HCEC 1CT (cell line): ENCODE measurements at regions not wholly inside any gene's neighbourhood (a gene's known extent, or its start where the extent isn't known, plus 50 kb on each side); places are given as distances from the start of the nearest gene placed in this dataset.
"Not testable (repeated sequence)": the region's sequence is repeated elsewhere in the genome, so short reads cannot be mapped to it uniquely, and the experiment has no call there.

Experiments
- DNase-seq: peaks from one replicate; pipeline ENCODE4 v3.0.0-alpha.2; 2017

DNA sequence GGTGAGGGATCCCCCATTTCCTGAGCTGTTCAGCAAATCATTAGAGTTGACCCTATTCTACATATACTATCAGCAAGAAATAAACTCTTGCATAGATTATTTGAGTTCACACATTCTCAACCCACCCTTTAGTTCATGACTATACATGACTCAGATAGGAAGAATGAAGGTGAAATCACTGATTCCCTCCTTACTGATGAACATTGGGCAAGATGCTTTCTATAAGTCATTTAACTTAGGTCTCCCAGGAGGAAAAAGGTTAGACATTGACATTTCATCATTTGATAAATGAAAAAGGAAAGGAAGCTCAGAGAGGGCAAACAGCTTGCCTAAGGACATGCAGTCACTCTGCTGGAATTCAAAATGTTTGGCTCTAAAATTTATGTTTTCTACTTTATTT is 408.0 kb downstream of the TMEM182 start:
- no peak for DNase-seq

DNA sequence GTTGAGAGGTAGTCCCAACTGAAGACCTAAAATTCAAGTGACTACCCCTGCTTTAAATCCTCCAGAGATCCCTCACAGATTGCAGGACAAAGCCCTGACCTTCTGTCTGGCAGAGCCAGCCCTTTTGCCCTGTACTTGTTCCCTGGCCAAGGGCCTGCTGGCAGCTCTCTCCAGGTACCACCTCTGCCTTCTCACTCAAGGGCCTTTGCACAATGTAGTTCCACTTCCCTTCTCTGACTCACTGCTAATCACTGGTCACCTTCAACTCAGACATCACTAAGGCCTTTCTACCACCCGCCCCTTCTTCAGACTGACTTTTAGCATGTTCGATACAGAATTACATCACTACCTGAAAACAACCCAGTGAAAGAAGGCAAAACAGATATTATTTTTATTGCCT is 411.0 kb downstream of the TMEM182 start:
- DNase-seq = no peak

DNA sequence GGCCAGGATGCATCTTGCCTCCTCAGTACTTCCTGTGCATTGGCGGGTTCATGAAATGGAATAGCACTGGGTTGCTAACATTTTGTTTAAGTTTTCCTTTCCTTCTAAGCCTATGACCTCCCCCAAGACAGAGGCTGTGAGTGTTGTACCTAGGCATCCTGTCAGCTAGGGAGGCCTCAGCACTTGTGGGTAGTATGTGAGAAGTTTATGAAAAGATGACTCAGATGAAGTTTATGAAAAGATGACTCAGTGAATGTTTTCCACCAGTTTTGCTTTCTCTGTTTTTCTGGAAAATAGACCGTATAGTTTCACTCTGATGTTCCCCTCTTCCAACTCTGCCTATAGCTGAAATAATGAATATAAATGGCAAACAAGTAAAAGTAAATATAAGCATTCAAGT is 412.9 kb downstream of the TMEM182 start:
- no peak for DNase-seq

DNA sequence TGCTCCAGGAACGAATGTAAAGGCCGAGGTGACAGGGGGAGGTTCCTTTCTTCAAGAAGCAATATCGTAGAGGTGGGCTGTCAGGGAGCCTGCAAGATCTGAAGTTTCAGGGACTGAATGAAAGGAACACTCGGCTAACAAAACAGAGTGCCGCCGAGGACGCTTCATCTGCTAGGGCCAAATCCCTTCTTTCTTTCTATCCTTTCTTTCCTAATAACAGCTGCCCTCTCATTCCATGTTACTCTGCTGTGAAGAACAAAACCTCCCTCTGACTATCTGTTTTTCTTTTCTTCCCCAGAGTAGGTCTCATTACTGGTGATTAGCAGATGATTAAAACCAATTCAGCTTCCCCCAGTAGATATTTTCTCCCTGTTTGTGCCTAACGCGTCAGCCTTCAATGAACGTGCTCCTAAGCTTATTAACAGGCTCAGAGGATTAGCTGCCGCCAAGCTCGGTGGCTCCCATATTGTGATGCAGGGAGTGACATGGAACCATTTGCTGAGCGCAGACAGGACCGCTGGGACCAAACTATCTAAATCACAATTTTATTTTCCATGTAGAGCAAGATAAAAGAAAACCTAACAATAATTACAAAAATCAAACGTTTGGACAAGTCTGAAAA is 414.6 kb downstream of the TMEM182 start:
- no peak for DNase-seq

DNA sequence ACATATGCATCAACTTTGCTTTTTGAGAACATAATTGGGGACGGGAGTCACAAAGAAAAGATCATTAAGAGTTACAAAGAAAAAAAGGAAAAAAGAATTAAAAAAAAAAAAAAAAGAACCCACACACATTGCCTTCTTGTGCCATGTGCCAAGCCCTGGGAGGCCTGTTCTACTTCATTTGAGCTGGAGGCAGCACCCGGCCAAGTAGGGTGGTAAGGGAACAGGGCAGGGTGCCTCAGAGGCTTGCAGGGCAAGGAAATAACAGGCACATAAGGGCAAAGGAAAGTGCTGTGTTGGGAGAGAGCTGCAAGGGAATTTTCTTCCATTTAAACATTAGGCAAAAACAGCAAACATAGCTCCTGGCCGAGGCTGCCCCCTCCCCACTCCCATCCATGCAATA is 418.0 kb downstream of the TMEM182 start:
- no peak for DNase-seq

DNA sequence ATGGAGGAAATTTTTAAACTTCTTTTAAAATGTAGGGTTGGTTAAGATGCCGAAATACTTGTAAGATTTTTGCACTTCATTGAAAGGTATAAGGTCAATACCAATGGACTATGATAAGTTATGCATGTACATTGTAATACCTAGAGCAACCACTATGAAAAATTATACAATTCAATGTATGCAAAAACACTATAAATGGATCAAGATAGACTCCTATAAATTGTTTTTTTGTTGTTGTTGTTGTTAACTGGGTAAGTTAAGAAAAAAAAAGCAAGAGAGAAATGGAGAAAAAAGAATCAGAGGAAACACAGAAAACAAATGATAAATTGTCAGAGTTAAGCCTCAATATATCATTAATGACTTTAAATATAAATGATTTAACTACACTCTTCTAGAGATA is 421.2 kb downstream of the TMEM182 start:
- DNase-seq = no peak

DNA sequence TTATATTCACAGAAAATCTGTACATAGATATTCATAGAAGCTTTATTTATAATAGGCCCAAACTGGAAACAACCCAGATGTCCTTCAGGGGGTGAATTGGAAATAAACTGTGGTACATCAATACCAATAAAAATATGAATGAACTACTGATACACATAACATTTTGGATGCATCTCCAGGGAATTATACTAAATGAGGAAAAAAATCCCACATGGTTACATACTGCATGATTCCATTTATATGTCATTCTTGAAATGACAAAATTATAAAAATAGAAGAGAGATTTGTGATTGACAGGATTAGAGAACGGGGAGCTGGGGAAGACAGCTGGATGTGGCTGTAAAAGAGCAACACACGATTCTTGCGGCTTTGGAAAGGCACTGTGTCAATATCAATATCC is 435.0 kb downstream of the TMEM182 start:
- DNase-seq = no peak

DNA sequence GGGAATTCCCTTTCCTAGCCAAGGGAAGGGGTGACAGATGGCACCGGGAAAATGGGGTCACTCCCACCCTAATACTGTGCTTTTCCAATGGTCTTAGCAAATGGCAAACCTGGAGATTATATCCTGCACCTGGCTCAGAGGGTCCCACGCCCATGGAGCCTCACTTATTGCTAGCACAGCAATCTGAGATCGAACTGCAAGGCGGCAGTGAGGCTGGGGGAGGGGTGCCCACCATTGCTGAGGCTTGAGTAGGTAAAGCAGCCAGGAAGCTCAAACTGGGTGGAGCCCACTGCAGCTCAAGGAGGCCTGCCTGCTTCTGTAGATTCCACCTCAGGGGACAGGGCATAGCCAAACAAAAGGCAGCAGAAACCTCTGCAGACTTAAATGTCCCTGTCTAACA is 438.9 kb downstream of the TMEM182 start:
- DNase-seq = not testable (repeated sequence)

DNA sequence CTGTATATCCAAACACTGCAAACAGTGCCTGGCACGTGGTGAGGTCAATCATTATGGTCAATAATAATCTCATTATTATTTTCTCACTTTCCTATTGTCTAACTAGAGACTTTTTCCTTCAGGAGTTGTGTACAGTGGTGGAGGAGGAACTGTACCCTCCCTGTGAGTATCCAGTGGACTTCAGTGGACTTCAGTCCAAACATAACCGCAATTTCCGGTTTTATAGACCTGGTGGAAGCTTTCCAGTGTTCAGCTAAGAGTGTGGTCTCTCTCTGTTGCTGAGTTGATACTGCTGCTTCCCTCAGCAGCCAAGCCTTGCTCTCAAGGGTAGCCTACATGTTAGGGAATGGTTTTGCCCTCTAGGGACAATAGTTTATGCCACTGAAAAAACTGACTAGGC is 447.1 kb downstream of the TMEM182 start:
- no peak for DNase-seq

DNA sequence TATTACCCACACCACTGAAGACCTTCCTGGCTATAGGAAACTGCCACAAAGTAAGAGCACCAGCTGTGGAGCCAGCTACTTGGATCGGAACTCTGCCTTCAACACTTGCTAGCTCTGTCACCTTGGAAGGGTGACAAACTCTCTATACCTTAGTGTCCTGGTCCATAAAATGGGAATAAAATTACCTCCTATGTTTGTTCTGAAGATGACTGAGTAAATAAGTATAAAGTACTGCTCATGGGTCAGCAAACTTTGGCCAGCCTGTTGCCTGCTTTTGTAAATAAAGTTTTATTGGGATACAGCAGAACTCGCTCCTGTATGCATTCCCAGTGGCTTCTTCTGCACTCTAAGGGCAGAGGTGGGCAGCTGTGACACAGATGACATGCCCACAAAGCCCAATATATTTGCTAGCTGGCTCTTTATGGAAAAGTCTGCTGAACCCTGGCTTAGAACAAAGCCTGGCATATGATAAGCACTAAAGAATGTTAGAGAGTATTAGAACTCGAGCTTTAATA is 451.3 kb downstream of the TMEM182 start:
- no peak for DNase-seq

DNA sequence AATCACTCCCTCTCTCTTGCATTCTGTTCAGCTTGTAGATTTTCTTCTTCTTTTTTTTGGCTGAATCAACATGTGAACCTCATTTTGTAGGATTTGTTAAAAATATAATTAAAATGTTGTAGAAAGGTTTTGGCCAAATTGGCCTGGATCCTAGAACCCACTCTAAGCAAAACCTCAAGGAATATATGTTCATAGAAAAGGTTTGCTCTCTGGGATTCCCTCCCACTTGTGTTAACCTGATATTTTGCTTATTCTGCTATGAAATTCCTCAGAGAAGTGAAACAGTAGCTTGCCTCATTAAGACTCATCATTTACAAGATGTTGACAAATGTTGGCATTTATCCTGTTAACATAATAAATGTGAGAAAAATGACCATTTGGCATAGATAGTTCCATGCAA is 456.7 kb downstream of the TMEM182 start:
- DNase-seq = no peak

DNA sequence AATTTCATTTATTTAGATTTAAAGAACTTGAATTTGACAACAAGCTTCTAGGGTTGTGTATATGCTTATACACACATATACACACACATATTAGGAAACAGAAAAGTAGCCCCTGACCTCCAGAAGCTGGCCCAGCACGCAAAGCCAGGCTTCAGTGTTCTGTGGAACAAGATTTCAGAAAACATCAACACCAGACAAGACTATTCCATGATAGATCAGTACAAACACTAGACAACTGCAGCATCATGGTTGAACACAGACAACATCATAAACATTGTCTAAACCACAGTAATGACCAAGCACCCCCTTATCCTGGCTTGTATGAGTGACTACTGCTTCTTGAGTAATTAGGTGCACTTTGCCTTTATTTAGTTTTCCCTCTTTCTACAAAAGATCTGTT is 457.6 kb downstream of the TMEM182 start:
- DNase-seq = no peak

DNA sequence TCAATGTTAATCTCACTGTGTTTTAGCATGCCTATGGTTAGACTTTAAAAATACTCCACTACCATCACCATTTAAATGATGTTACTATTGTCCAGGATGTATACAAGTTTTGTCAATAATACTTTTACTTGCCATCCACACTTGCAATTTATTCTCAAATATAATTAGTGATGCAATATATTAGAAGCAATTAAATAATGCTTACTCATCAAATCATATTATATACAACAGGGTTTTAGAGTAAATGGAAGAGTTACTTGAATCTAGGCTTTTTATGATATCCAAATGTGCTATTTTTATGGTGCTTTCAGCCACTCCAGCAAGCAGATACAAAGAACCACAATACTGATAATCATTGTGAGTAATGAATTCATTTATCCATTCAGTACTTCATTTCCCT is 461.1 kb downstream of the TMEM182 start:
- no peak for DNase-seq

DNA sequence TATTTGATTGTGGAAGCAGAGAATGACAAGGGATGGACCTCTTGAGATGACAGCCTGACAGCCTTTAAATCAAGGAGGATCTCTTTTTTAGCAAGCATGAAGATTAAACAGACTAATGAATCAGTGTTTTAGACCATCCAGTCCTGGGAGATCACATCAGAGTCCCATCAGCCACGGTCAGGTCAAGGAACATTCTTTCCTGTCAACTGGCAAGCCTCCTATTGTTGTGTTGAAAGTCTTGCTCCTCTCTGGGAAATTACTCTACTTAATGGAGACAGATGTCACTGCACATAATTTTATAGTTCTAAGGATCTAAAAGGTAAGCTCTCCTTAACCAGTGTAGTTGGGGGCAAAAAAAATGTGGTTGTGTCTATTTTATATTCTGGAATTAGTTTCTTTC is 469.0 kb downstream of the TMEM182 start:
- DNase-seq = no peak

DNA sequence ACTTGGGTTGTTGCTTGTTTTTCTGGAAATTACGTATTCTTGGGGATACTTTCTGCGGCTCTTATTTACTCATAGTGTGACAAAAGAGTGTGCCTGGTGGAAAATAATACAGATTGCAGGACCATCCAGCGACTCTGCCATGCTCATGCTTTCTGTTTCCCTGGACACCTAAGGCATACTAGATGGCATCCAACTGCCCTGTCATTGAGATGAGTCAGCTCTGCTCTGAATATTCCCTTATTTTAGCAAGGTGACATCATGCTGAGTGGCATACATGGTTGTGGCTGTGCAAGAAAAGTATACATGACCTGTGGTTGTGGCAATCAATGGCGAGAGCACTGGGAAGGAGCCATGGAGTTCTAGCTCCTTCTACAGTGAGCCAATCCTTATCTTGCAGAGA is 471.0 kb downstream of the TMEM182 start:
- DNase-seq = no peak

DNA sequence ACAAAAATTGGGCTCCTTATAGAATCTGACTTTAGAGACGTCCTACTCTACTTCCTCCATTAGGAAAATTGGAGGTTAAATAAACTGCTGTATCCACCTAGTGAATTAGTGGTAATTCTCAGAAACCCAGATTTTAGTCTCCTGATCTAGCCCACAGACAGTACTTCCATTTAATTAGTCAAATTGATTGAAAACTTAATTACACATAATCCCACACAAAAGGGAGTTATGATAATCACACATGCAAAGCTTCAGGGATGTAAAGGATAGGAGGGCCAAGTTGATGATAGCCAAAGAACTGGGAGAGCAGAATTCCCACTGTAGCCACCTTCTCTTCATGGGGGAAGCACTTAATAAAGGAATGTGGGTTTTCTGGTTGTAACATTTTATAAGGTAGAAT is 471.9 kb downstream of the TMEM182 start:
- DNase-seq = no peak

DNA sequence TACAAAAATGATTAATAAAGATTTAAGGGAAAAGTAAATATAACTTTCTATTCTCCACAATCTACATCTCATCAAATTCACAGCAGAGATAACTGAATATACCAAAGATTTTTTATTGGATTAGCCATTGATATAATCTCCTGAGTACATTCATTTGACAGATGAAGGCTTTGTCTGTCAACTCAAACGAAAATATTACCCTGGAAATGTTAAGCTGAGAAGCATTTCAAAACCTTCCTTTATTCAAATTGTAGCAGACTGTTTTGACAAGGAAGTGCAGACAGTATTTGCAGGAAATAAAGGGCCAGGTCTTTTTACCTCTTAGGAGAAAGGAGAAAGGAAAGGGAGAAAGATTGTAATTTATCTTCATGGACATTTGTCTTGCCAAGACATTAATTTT is 473.5 kb downstream of the TMEM182 start:
- DNase-seq = no peak

DNA sequence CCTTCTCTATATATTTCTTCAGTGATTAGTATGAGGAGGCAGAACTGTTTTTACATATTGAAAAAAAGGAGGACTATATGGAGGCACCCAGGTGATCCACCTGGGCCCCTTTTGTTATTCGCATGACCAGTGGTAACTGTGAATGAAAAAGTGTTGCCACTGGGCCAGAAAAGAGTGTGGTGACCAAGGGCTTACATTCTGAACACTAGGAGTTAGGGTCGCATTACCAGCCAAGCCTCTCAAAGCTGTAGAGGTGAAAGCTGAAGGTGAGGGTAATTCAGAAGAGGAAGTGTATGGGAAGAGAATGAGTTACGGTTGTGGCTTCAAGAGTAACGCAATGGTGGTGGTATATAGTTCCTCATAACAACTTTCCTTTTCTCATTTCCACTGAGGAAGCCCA is 487.6 kb downstream of the TMEM182 start:
- DNase-seq = no peak

DNA sequence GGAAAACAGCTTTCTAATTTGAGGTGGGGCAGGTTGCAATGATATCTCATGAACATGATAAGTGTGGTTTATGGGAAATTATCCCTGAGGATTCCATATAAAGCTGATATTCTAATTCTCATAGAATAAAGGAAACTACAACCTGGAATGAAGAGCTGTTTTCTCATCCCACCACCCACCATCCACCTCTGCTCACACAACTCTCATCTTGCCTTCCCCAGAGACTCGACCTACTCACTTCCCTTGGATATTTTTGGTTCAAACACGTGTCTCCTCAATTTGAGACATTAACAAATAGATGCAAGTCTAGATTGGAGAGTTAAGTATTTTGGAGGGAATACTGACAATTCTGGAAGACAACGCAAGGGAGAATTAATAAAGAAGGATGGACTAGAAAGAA is 490.9 kb downstream of the TMEM182 start:
- no peak for DNase-seq

DNA sequence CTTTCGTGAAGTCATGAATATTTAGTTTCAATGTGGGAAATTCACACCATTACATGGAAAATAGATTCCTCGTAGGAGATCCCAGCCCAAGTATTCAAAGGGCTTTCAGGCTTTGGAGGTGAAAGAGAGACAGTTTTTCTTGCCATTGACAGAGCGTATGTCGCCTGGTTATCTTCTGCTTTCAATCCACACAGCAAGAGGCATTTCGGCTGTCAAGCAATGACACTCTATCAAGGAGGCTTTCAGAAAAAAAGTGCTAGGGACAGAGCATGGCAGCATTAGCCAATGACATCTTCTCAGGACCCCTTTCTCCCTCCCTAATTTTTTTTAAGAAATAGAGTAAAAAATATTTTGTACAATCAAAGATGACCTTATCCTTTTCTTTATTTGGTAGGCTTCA is 492.8 kb downstream of the TMEM182 start:
- no peak for DNase-seq

DNA sequence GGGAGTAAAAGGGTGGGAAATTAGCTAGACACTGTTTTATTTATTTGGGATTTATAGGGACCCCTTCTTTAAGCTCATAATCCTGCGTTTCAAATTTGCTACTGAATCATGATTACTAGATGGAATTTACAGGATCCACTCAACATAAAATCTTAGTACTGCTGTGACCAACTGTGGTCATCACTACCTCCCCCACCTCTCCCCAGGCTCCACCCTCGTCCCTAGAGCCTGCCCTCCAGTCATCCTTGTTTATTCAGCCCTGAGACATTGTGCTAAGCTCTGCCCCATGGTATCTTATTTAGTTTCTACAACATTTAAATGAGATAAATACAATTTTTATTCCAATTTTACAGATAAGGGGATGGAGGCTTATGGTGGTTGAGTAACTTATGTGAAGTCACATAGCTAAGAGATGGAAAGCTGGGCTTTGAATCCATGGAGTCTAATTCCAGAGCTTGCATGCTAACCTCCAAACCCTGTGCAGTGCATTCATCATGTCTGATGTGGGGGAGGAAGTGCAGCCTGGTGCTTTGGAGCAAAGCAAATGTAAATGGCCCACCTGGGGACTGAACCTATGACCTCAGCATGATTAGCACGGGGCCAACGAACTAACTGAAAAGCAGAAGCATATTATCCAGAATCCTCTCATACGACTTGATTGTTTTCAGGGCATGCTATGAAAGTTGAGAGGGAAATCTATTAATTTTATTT is 502.4 kb downstream of the TMEM182 start:
- DNase-seq = no peak

DNA sequence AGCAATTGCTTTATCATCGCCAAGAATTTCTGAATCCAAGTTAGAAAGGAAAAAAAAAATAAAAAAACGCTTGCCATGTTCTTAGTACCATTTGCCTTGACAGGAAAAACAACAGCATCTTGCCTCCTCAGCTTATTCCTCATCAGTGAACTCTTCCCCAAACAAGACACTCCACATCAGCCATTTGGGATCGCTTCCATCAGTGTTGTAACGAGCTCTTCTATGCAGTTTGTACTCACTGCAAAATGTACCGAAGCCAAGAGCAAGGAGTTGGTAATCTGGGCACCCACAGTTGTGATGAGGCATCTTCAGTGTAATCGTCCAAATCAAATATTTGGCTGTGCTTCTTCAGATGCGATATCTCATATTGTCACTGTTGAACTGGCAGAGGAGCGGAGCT is 503.7 kb downstream of the TMEM182 start:
- no peak for DNase-seq

DNA sequence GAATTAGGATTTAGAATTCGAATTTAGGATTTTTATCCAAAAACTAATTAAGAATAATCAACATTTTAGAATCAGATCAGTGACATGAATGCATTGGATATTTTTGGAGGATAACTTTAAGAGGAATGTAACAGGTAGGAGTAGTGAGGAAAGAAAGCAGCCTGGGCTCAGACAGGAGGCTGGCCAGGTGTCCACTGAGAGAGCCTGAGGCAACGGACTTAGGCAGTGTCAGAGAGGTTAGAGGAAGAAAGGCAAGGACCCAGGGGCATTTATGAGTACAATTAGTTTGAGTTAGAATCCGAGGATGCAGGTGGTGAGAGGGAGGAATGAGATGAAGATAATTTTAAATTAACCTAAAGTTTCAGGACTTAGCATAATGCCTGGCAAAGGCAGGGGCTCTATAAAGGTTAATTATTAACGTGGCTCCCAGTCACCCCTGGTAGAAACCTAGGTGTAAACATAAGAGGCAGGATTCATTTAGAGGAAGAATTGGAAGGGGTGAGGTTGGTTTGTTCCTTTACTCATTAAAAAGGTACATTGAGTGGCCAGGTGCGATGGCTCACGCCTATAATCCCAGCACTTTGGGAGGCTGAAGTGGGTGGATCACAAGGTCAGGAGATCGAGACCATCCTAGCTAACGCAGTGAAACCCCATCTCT is 507.1 kb downstream of the TMEM182 start:
- no peak for DNase-seq

DNA sequence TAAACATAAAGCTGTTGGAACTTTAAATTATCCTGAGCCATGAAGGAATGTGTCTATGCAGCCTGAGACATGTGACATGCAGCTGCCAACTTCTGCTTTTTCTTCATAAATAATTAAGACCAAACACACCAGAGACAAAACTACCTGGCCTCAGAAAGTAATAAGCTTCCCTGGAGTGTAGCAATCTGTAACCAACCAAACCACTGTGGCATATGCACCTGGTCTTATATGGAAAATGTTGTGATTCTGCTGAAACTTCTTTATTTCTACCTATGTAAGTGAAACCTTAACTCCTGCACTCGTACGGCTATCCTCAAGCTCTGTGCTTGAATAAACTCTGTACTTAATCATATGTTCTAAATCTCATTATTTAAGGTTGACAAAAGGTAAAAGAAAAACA is 515.0 kb downstream of the TMEM182 start:
- DNase-seq = no peak
